GM12891 (cell line): ENCODE measurements at regions not wholly inside any gene's neighbourhood (a gene's known extent, or its start where the extent isn't known, plus 50 kb on each side); places are given as distances from the start of the nearest gene placed in this dataset.
"Not testable (repeated sequence)": the region's sequence is repeated elsewhere in the genome, so short reads cannot be mapped to it uniquely, and the experiment has no call there.

Source experiments
- DNase-seq: peaks from one replicate; pipeline ENCODE4 v3.0.0; 2011; ENCODE audit warnings: low spot score; ENCODE audit not compliant: insufficient read length
- FAIRE-seq: peaks from 2 replicates; lab custom pipeline; 2011; peaks lifted over from hg19 to GRCh38; lab: Jason Lieb, UNC
- PAX5 ChIP-seq: IDR thresholded peaks from 2 replicates; pipeline ENCODE4 v1.6.1; 2011; ENCODE audit warnings: low read length, moderate library complexity, mild to moderate bottlenecking; ENCODE audit not compliant: insufficient read depth, severe bottlenecking
- POLR2A ChIP-seq: IDR thresholded peaks from 2 replicates; pipeline ENCODE4 v1.6.1; 2011; ENCODE audit warnings: low read depth, low read length, control low read depth
- POLR2AphosphoS5 ChIP-seq: IDR thresholded peaks from 2 replicates; pipeline ENCODE4 v1.6.1; 2011; ENCODE audit warnings: low read depth, low read length, control low read depth
- POU2F2 ChIP-seq: IDR thresholded peaks from 2 replicates; pipeline ENCODE4 v1.6.1; 2011; ENCODE audit warnings: low read depth, mild to moderate bottlenecking, control low read depth, low read length, moderate library complexity
- SPI1 ChIP-seq: IDR thresholded peaks from 2 replicates; pipeline ENCODE4 v1.6.1; 2011; ENCODE audit warnings: low read depth, low read length, control low read depth
- TAF1 ChIP-seq: IDR thresholded peaks from 2 replicates; pipeline ENCODE4 v1.6.1; 2011; ENCODE audit warnings: low read depth, low read length, control low read depth

GRCh38 chr7:159212226-159212625 is 67.6 kb upstream of the VIPR2 start:
- DNase-seq (no peak), FAIRE-seq (no peak)
- TF ChIP-seq PAX5 (no peak), TAF1 (no peak), POLR2AphosphoS5 (no peak), POLR2A (no peak), POU2F2 (no peak), SPI1 (no peak)

- DNase-seq (no peak), FAIRE-seq (no peak)
- TF ChIP-seq PAX5 (no peak), POLR2A (no peak)
Measured at GRCh38 chr7:159211540-159212182, 67.0 kb upstream of the VIPR2 start.

GRCh38 chr7:159210581-159211235 is 66.0 kb upstream of the VIPR2 start:
- TF ChIP-seq POLR2AphosphoS5, result no peak
- no peak for TF ChIP-seq TAF1
- TF ChIP-seq PAX5, result no peak
- no peak for TF ChIP-seq POU2F2
- TF ChIP-seq POLR2A, result no peak
- no peak for TF ChIP-seq SPI1
- no peak for FAIRE-seq
- DNase-seq, result no peak

- DNase-seq (no peak), FAIRE-seq (no peak)
- TF ChIP-seq POU2F2 (no peak), POLR2A (no peak), SPI1 (no peak), POLR2AphosphoS5 (no peak), PAX5 (no peak), TAF1 (no peak)
Measured at GRCh38 chr7:159209429-159209828, 64.8 kb upstream of the VIPR2 start.

GRCh38 chr7:159207951-159208350 is 63.3 kb upstream of the VIPR2 start:
- TF ChIP-seq POLR2AphosphoS5 (no peak), SPI1 (no peak), PAX5 (no peak), TAF1 (no peak), POLR2A (no peak), POU2F2 (no peak)
- no peak for DNase-seq
- no peak for FAIRE-seq

GRCh38 chr7:159207393-159207792 is 62.7 kb upstream of the VIPR2 start:
- DNase-seq (no peak), FAIRE-seq (no peak)
- TF ChIP-seq POLR2A (no peak), POLR2AphosphoS5 (no peak), PAX5 (no peak), POU2F2 (no peak), SPI1 (no peak), TAF1 (no peak)

GRCh38 chr7:159205833-159206232 is 61.2 kb upstream of the VIPR2 start:
- DNase-seq, result no peak
- TF ChIP-seq SPI1 (no peak), POLR2AphosphoS5 (no peak), TAF1 (no peak), POLR2A (no peak), PAX5 (no peak), POU2F2 (no peak)
- no peak for FAIRE-seq

- FAIRE-seq (no peak), DNase-seq (no peak)
- no peak for TF ChIP-seq TAF1
- TF ChIP-seq POLR2AphosphoS5, result no peak
- TF ChIP-seq SPI1, result no peak
- TF ChIP-seq POU2F2, result no peak
- TF ChIP-seq PAX5, result no peak
- no peak for TF ChIP-seq POLR2A
Measured at GRCh38 chr7:159204664-159205063, 60.0 kb upstream of the VIPR2 start.

- not testable (repeated sequence) for FAIRE-seq, DNase-seq
Measured at GRCh38 chr7:159203253-159203652, 58.6 kb upstream of the VIPR2 start.

- FAIRE-seq, result no peak
- TF ChIP-seq TAF1 (no peak), PAX5 (no peak), POLR2AphosphoS5 (no peak), POU2F2 (no peak), POLR2A (no peak), SPI1 (no peak)
- DNase-seq, result no peak
Measured at GRCh38 chr7:159201722-159202330, 57.2 kb upstream of the VIPR2 start.
